Endothelial cell (in vitro differentiated cells): ENCODE measurements at regions not wholly inside any gene's neighbourhood (a gene's known extent, or its start where the extent isn't known, plus 50 kb on each side); places are given as distances from the start of the nearest gene placed in this dataset.

Experiments used
- DNase-seq: peaks from one replicate; pipeline ENCODE4 v3.0.0; 2021; ENCODE audit warnings: low spot score
- H3K27ac Mint-ChIP-seq: one replicate; pipeline ENCODE4 v1.8.0; 2021; ENCODE audit warnings: mixed read lengths, inconsistent platforms; ENCODE audit not compliant: unreplicated experiment
- H3K27me3 Mint-ChIP-seq: one replicate; pipeline ENCODE4 v1.8.0; 2021; ENCODE audit warnings: mild to moderate bottlenecking, moderate library complexity, mixed read lengths, inconsistent platforms; ENCODE audit not compliant: unreplicated experiment
- H3K36me3 Mint-ChIP-seq: one replicate; pipeline ENCODE4 v1.8.0; 2021; ENCODE audit warnings: mild to moderate bottlenecking, low read depth, mixed read lengths, inconsistent platforms; ENCODE audit not compliant: unreplicated experiment
- H3K4me1 Mint-ChIP-seq: one replicate; pipeline ENCODE4 v1.8.0; 2021; ENCODE audit warnings: mild to moderate bottlenecking, mixed read lengths, inconsistent platforms; ENCODE audit not compliant: unreplicated experiment
- H3K4me3 Mint-ChIP-seq: one replicate; pipeline ENCODE4 v1.8.0; 2021; ENCODE audit warnings: mild to moderate bottlenecking, mixed read lengths, inconsistent platforms; ENCODE audit not compliant: unreplicated experiment
- H3K9me3 Mint-ChIP-seq: one replicate; pipeline ENCODE4 v1.8.0; 2021; ENCODE audit warnings: mixed read lengths, inconsistent platforms; ENCODE audit not compliant: unreplicated experiment
- TF ChIP-seq, protein P1 (sequence below): fragments of 200-600 bp; sonication (generic); IDR thresholded peaks from one replicate; pipeline ENCODE4 v1.5.0; 2021; ENCODE audit warnings: antibody characterized with exemption; ENCODE audit not compliant: unreplicated experiment

DNA sequence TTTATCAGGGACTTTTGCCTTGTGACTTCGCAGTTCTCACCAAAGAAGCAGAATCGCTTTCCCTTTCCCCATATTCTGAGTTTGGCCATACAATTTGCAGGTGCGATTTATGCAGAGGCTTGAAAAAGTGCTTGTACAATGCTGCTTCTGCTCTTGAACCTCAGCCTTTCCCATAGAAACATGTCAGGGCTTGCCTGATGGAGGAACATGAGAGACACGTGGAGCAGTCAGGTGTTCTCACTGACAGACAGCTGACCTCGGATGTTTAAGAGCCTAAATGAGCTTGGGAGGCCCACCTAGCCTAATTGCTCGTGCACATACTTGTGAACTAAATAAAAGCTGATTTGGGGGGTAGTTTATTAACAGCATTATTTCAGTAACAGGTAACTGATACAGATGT is 290.0 kb downstream of the S1PR1 start:
- DNase-seq, result no peak
- Mint-ChIP-seq H3K36me3 (no peaks in the 10 kb centered on the region), H3K4me1 (no peaks in the 10 kb centered on the region), H3K9me3 (no peaks in the 10 kb centered on the region), H3K4me3 (no peak overlapping the region), H3K27ac (no peak overlapping the region), H3K27me3 (no peaks in the 10 kb centered on the region)
- TF ChIP-seq, protein P1, sequence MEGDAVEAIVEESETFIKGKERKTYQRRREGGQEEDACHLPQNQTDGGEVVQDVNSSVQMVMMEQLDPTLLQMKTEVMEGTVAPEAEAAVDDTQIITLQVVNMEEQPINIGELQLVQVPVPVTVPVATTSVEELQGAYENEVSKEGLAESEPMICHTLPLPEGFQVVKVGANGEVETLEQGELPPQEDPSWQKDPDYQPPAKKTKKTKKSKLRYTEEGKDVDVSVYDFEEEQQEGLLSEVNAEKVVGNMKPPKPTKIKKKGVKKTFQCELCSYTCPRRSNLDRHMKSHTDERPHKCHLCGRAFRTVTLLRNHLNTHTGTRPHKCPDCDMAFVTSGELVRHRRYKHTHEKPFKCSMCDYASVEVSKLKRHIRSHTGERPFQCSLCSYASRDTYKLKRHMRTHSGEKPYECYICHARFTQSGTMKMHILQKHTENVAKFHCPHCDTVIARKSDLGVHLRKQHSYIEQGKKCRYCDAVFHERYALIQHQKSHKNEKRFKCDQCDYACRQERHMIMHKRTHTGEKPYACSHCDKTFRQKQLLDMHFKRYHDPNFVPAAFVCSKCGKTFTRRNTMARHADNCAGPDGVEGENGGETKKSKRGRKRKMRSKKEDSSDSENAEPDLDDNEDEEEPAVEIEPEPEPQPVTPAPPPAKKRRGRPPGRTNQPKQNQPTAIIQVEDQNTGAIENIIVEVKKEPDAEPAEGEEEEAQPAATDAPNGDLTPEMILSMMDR, result no peak

DNA sequence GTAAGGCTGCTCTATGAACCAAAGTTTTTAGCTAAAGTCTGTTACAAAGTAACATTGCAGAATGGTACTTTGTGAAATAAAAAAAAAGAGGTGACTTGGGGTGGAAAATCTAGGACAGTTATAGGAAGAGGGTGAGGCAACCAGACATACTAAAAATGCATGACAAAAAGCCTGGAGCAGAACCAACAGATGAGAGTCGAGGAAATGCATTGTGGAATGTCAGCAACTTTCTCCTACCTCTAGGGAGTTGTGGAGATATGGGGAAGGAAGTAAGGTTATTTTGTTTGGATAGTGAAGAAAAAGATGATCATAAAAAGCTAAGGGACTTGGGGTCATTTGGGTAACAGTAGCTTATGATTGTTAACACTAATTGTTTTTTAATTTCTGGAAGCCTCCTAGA is 295.6 kb downstream of the S1PR1 start:
- Mint-ChIP-seq H3K36me3 (no peaks in the 10 kb centered on the region), H3K9me3 (no peaks in the 10 kb centered on the region), H3K4me1 (no peaks in the 10 kb centered on the region), H3K27me3 (no peaks in the 10 kb centered on the region), H3K27ac (no peak overlapping the region), H3K4me3 (no peak overlapping the region)
- no peak for DNase-seq
- TF ChIP-seq, protein P1, result no peak

DNA sequence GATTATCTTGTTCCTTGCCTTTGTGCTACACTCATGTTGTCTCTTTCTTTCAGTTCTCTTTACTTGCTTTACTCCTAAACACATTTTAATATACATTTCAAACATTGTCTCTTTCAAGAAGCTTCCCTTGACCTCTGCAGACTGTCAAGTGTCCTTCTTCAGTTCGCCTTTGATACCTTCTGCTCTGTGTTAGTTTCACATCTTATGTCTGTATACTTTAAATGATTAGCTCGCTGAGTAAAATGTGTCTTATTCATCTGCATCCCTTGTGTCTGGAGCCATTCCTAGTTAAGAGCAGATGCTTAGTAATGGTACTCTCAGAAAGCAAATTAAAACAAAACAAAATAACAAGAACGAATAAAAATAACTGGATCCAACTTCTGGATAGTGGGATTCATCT is 303.3 kb downstream of the S1PR1 start:
- DNase-seq, result no peak
- Mint-ChIP-seq H3K27me3 (no peaks in the 10 kb centered on the region), H3K36me3 (no peaks in the 10 kb centered on the region), H3K4me1 (peaks cover 5% of the 10 kb centered on the region), H3K9me3 (no peaks in the 10 kb centered on the region), H3K27ac (no peak overlapping the region), H3K4me3 (no peak overlapping the region)
- TF ChIP-seq, protein P1, result no peak

DNA sequence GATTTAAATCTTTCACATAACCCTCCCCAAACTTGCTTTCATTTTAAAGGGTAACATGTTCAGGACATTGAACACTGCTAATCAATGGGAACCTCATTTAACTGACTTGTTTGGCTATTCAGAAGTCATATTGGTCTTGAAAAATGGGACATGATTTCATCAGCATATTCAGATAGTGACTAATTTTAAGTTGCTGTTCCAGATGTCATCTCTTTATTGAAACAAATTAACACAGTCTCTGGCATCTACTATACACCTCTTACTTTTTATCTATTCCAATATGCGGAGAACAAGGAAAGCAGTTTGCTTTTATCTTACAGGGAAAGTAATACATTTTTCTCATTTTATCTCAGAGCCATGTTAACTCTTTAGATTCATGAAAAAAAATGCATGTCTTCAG is 310.1 kb downstream of the S1PR1 start:
- Mint-ChIP-seq H3K4me3 (no peak overlapping the region), H3K27me3 (no peaks in the 10 kb centered on the region), H3K27ac (no peak overlapping the region), H3K9me3 (no peaks in the 10 kb centered on the region), H3K36me3 (no peaks in the 10 kb centered on the region), H3K4me1 (peaks cover 5% of the 10 kb centered on the region)
- no peak for DNase-seq
- TF ChIP-seq, protein P1, result no peak

DNA sequence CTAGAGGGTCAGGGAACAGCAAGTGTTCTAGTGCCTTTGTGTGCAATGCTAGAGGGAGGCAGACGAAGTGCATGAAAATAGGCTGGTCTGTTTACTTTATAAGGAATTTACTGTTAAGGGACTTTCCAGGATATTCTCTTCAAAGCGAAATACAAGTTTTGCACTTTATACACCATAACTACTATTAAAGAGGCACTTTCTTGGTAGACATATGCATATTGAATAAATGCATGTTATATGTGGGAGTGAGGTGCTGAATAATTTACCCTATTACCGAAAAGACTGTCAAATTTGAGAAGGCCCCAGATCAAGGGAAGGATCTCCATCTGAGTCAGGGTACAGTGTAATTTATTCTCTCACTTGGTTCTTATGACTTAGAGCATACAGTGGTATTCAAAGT is 310.5 kb downstream of the S1PR1 start:
- Mint-ChIP-seq H3K9me3 (no peaks in the 10 kb centered on the region), H3K4me3 (no peak overlapping the region), H3K27me3 (no peaks in the 10 kb centered on the region), H3K36me3 (no peaks in the 10 kb centered on the region), H3K27ac (no peak overlapping the region), H3K4me1 (peaks cover 5% of the 10 kb centered on the region)
- TF ChIP-seq, protein P1, result no peak
- no peak for DNase-seq
